Fibroblast of the aortic adventitia (primary cell): ENCODE measurements at regions not wholly inside any gene's neighbourhood (a gene's known extent, or its start where the extent isn't known, plus 50 kb on each side); places are given as distances from the start of the nearest gene placed in this dataset.

Experiments
- DNase-seq: peaks from one replicate; pipeline ENCODE4 v3.0.0-alpha.2; 2010; ENCODE audit warnings: low read depth
- H3K4me3 ChIP-seq: 2 replicates; pipeline ENCODE4 v1.5.1; 2011; ENCODE audit warnings: low read depth, mild to moderate bottlenecking, control low read depth, low read length, moderate library complexity
- CTCF ChIP-seq: IDR thresholded peaks from 2 replicates; pipeline ENCODE4 v1.5.1; 2011; ENCODE audit warnings: mild to moderate bottlenecking, low read length, control low read depth, inconsistent platforms; ENCODE audit not compliant: insufficient read depth

GRCh38 chr5:178808886-178809285 lies 50.9 kb upstream of the ZNF354B start:
- no peak for DNase-seq
- no peak overlapping the region for H3K4me3 ChIP-seq
- no peak for TF ChIP-seq CTCF

GRCh38 chr5:178801021-178801420 lies 58.7 kb upstream of the ZNF354B start:
- H3K4me3 ChIP-seq: no peak overlapping the region
- TF ChIP-seq CTCF: no peak
- DNase-seq: no peak

- H3K4me3 ChIP-seq: no peak overlapping the region
- no peak for DNase-seq
- no peak for TF ChIP-seq CTCF
Observed at GRCh38 chr5:178797546-178798440, 62.0 kb upstream of the ZNF354B start.

- TF ChIP-seq CTCF: no peak
- H3K4me3 ChIP-seq: no peak overlapping the region
- no peak for DNase-seq
Observed at GRCh38 chr5:178797101-178797521, 62.6 kb upstream of the ZNF354B start.

GRCh38 chr5:178796165-178796945 lies 63.4 kb upstream of the ZNF354B start:
- TF ChIP-seq CTCF: no peak
- no peak overlapping the region for H3K4me3 ChIP-seq
- DNase-seq: no peak

- DNase-seq: no peak
- TF ChIP-seq CTCF: no peak
- H3K4me3 ChIP-seq: no peak overlapping the region
Observed at GRCh38 chr5:178794433-178794832, 64.0 kb upstream of the ZNF354A start.
